HL-60 (cell line): ENCODE measurements at regions not wholly inside any gene's neighbourhood (a gene's known extent, or its start where the extent isn't known, plus 50 kb on each side); places are given as distances from the start of the nearest gene placed in this dataset.
"Not testable (repeated sequence)": the region's sequence is repeated elsewhere in the genome, so short reads cannot be mapped to it uniquely, and the experiment has no call there.

Source experiments
- CTCF ChIP-seq: IDR thresholded peaks from one replicate; pipeline ENCODE4 v1.5.1; 2011; ENCODE audit warnings: low read length, control low read depth, inconsistent platforms; ENCODE audit not compliant: insufficient read depth
- POLR2AphosphoS5 ChIP-seq: IDR thresholded peaks from 2 replicates; pipeline ENCODE4 v1.6.1; 2012; ENCODE audit warnings: low read depth
- REST ChIP-seq: IDR thresholded peaks from 2 replicates; pipeline ENCODE4 v1.6.1; 2012; ENCODE audit warnings: low read depth; ENCODE audit not compliant: insufficient replicate concordance

GRCh38 chr20:30291686-30292085 lies 965.8 kb upstream of the DEFB115 start:
- TF ChIP-seq CTCF, POLR2AphosphoS5, REST: not testable (repeated sequence)
